Kidney (tissue), 13 donors: ENCODE measurements at regions not wholly inside any gene's neighbourhood (a gene's known extent, or its start where the extent isn't known, plus 50 kb on each side); places are given as distances from the start of the nearest gene placed in this dataset.

Experiments
- DNase-seq, 5 donors: peaks; one replicate each; pipeline ENCODE4 v3.0.0-alpha.2; 2013 to 2020
- FAIRE-seq: peaks from 2 replicates; lab custom pipeline; 2012; peaks lifted over from hg19 to GRCh38; lab: Jason Lieb, UNC
- H3K27ac ChIP-seq, 2 donors: one replicate each; pipeline ENCODE4 v1.7.0; 2013; ENCODE audit warnings: low read depth in 2 of 2, low read length in 2 of 2, inconsistent platforms in 1 of 2
- H3K27me3 ChIP-seq: one replicate; pipeline ENCODE4 v1.7.1; 2013; ENCODE audit warnings: low read length, inconsistent platforms; ENCODE audit not compliant: control insufficient read depth, insufficient read depth
- H3K36me3 ChIP-seq, 3 donors: one replicate each; pipeline versions ENCODE4 v1.7.0 to v1.7.1; 2013; ENCODE audit warnings: low read length in 3 of 3, control low read depth in 1 of 3, inconsistent platforms in 1 of 3; ENCODE audit not compliant: insufficient read depth in 3 of 3, control insufficient read depth in 2 of 3
- H3K4me1 ChIP-seq, 3 donors: one replicate each; pipeline versions ENCODE4 v1.7.0 to v1.7.1; 2013; ENCODE audit warnings: low read length in 3 of 3, inconsistent platforms in 1 of 3, low read depth in 1 of 3; ENCODE audit not compliant: control insufficient read depth in 2 of 3, insufficient read depth in 2 of 3
- H3K4me3 ChIP-seq, 3 donors: one replicate each; pipeline versions ENCODE4 v1.7.0 to v1.8.1; 2013; ENCODE audit warnings: low read length in 3 of 3, control low read depth in 1 of 3, inconsistent platforms in 1 of 3
- H3K9ac ChIP-seq, 3 donors: one replicate each; pipeline versions ENCODE4 v1.7.0 to v1.7.1; 2013; ENCODE audit warnings: low read length in 3 of 3, control low read depth in 1 of 3, inconsistent platforms in 1 of 3
- H3K9me3 ChIP-seq, 3 donors: one replicate each; pipeline versions ENCODE4 v1.7.0 to v1.7.1; 2013; ENCODE audit warnings: low read length in 3 of 3, control low read depth in 1 of 3, inconsistent platforms in 1 of 3; ENCODE audit not compliant: control insufficient read depth in 2 of 3, insufficient read depth in 1 of 3
- CTCF ChIP-seq: IDR thresholded peaks from 3 replicates; pipeline ENCODE4 v1.5.1; 2012; ENCODE audit warnings: mild to moderate bottlenecking, moderate library complexity, borderline replicate concordance; ENCODE audit not compliant: insufficient read depth; ENCODE audit errors: extremely low read depth
- intact Hi-C: fragments of 100-400 bp; cut with DNase I; formaldehyde crosslinking; loops from one replicate; pipeline ENCODE4 v1.11.1; 2022
- donor health status: control.
- donor health status: control.
- donor health status: control.
- donor health status: control.
- donor health status: control.
- donor health status: DM: yes; HTN: yes; CAD: no.
- donor health status: Normal renal cell carcinoma (clear cell type).

- H3K27me3 ChIP-seq, result no peaks in the 10 kb centered on the region
- intact Hi-C loops, result no loop called here
- no peak overlapping the region for H3K27ac ChIP-seq
- no peak for FAIRE-seq
- TF ChIP-seq CTCF, result no peak
- H3K4me1 ChIP-seq, result no peaks in the 10 kb centered on the region
- no peak overlapping the region for H3K9ac ChIP-seq
- no peak for DNase-seq
- H3K4me3 ChIP-seq, result no peak overlapping the region
- H3K36me3 ChIP-seq, result no peaks in the 10 kb centered on the region
- H3K9me3 ChIP-seq, result no peaks in the 10 kb centered on the region
Measured at GRCh38 chr6:91240878-91241603, 654.2 kb upstream of the MAP3K7 start.

DNA sequence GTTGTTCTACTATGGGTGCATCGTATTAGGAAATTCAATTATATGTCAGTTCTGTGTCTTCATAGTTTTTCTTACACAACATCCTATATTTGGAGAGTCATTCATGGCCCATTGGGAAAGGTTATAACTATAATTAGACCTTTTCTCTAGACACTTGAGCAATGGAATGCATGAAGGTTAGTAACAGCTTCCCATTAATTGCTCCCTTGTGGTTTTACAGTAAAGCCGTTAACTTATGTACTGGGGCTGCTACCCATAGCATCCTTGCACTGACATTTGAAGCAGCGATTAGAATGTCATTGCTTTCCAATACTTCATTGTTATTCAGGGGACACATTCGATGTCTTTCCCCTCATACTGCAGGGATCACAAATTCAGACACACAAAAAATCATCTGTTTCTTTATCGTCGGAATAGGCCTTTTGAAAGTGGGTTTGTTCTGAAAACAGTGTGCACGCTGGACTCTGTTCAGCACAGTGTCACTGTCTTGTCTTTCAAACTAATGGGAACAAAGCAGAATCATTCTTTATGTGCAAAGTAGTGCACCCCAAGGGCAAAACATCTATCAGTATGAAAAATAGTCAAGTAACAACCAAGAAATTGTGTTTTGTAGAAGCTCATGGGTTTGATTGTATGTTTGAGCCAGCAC lies 634.3 kb upstream of the MAP3K7 start:
- FAIRE-seq, result no peak
- intact Hi-C loops, result no loop called here
- no peak overlapping the region for H3K4me3 ChIP-seq
- H3K27me3 ChIP-seq, result no peaks in the 10 kb centered on the region
- H3K4me1 ChIP-seq, result no peaks in the 10 kb centered on the region
- no peak for DNase-seq
- no peak overlapping the region for H3K9ac ChIP-seq
- no peak overlapping the region for H3K27ac ChIP-seq
- H3K36me3 ChIP-seq, result no peaks in the 10 kb centered on the region
- no peak for TF ChIP-seq CTCF
- H3K9me3 ChIP-seq, result no peaks in the 10 kb centered on the region

- DNase-seq (no peak), FAIRE-seq (no peak)
- H3K4me3 ChIP-seq, result no peak overlapping the region
- no peak for TF ChIP-seq CTCF
- no peaks in the 10 kb centered on the region for H3K36me3 ChIP-seq
- no peaks in the 10 kb centered on the region for H3K4me1 ChIP-seq
- no peak overlapping the region for H3K9ac ChIP-seq
- peaks cover 0 to 4% (median 0%) of the 10 kb centered on the region in 3 donors for H3K9me3 ChIP-seq
- intact Hi-C loops, result no loop called here
- no peaks in the 10 kb centered on the region for H3K27me3 ChIP-seq
- no peak overlapping the region for H3K27ac ChIP-seq
Measured at GRCh38 chr6:91213229-91213901, 626.5 kb upstream of the MAP3K7 start.
